Ovary (tissue), 3 donors: ENCODE measurements at regions not wholly inside any gene's neighbourhood (a gene's known extent, or its start where the extent isn't known, plus 50 kb on each side); places are given as distances from the start of the nearest gene placed in this dataset.

Experiments
- CTCF ChIP-seq, 3 donors: fragments of 450-650 bp in 2 of 3; fragments of 200-600 bp in 1 of 3; IDR thresholded peaks; one replicate each; pipeline versions ENCODE4 v1.5.1 to v1.8.0; 2016 to 2022; ENCODE audit warnings: antibody characterized with exemption in 3 of 3, mild to moderate bottlenecking in 1 of 3
- EP300 ChIP-seq: sonication (generic); formaldehyde crosslinking; IDR thresholded peaks from one replicate; pipeline ENCODE4 v1.6.1; 2017; ENCODE audit warnings: antibody characterized with exemption
- POLR2A ChIP-seq: fragments of 450-650 bp; IDR thresholded peaks from one replicate; pipeline ENCODE4 v1.6.1; 2017; ENCODE audit warnings: antibody characterized with exemption, mild to moderate bottlenecking, moderate library complexity
- donor health status: DM: no; HTN: no; CAD: no.

GRCh38 chr5:38612851-38613250 is 56.4 kb upstream of the LIFR start:
- no peak for TF ChIP-seq POLR2A
- TF ChIP-seq CTCF (IDR thresholded peaks at IDR 0.05): no peak
- TF ChIP-seq EP300: no peak
